Frontal cortex (tissue), 3 donors: ENCODE measurements at regions not wholly inside any gene's neighbourhood (a gene's known extent, or its start where the extent isn't known, plus 50 kb on each side); places are given as distances from the start of the nearest gene placed in this dataset.
"Not testable (repeated sequence)": the region's sequence is repeated elsewhere in the genome, so short reads cannot be mapped to it uniquely, and the experiment has no call there.

ENCODE experiments used
- DNase-seq, 2 donors: peaks; one replicate each; pipeline ENCODE4 v3.0.0; 2012; ENCODE audit warnings: low spot score in 2 of 2
- FAIRE-seq: peaks from 2 replicates; lab custom pipeline; 2012; peaks lifted over from hg19 to GRCh38; lab: Jason Lieb, UNC
- donor health status: control.
- donor health status: control.
- donor health status: control.

GRCh38 chr1:98306517-98307089, 354.9 kb upstream of the SNX7 start:
- DNase-seq (no peak), FAIRE-seq (no peak)

- DNase-seq (no peak), FAIRE-seq (no peak)
These were observed 356.2 kb upstream of the SNX7 start for GRCh38 chr1:98305362-98305761.

- DNase-seq (no peak), FAIRE-seq (peak; percentile 68)
These were observed 356.6 kb upstream of the SNX7 start for GRCh38 chr1:98304888-98305287.

GRCh38 chr1:98299861-98300260, 361.7 kb upstream of the SNX7 start:
- DNase-seq: no peak
- FAIRE-seq: no peak

- DNase-seq: no peak
These were observed 362.2 kb upstream of the SNX7 start for GRCh38 chr1:98299313-98299712.

GRCh38 chr1:98298319-98298718, 363.2 kb upstream of the SNX7 start:
- DNase-seq (no peak), FAIRE-seq (no peak)

More at GRCh38 chr1:98299313-98299712, 362.2 kb upstream of the SNX7 start:
- no peak for FAIRE-seq

GRCh38 chr1:98296681-98297080, 364.8 kb upstream of the SNX7 start:
- DNase-seq (no peak), FAIRE-seq (no peak)

GRCh38 chr1:98294127-98294526, 367.4 kb upstream of the SNX7 start:
- DNase-seq (no peak), FAIRE-seq (no peak)

GRCh38 chr1:98292994-98293393, 368.5 kb upstream of the SNX7 start:
- FAIRE-seq (no peak), DNase-seq (no peak)

GRCh38 chr1:98289311-98289710, 368.5 kb upstream of the DPYD start:
- no peak for DNase-seq
- peak; percentile 69 for FAIRE-seq

GRCh38 chr1:98288494-98288893, 367.7 kb upstream of the DPYD start:
- FAIRE-seq (no peak), DNase-seq (no peak)

GRCh38 chr1:98287626-98288025, 366.8 kb upstream of the DPYD start:
- DNase-seq: no peak
- FAIRE-seq: no peak

- FAIRE-seq: no peak
- no peak for DNase-seq
These were observed 365.8 kb upstream of the DPYD start for GRCh38 chr1:98286656-98287055.

GRCh38 chr1:98285286-98285685, 364.5 kb upstream of the DPYD start:
- not testable (repeated sequence) for DNase-seq, FAIRE-seq

GRCh38 chr1:98280049-98280448, 359.2 kb upstream of the DPYD start:
- DNase-seq: no peak
- FAIRE-seq: no peak

- no peak for DNase-seq
- FAIRE-seq: no peak
These were observed 357.2 kb upstream of the DPYD start for GRCh38 chr1:98278055-98278454.

GRCh38 chr1:98277118-98277517, 356.3 kb upstream of the DPYD start:
- DNase-seq: no peak
- FAIRE-seq: no peak

- FAIRE-seq: no peak
- no peak for DNase-seq
These were observed 355.7 kb upstream of the DPYD start for GRCh38 chr1:98276514-98276913.

GRCh38 chr1:98268316-98268715, 347.5 kb upstream of the DPYD start:
- FAIRE-seq (no peak), DNase-seq (no peak)

- no peak for DNase-seq
- FAIRE-seq: no peak
These were observed 346.6 kb upstream of the DPYD start for GRCh38 chr1:98267423-98267822.

- FAIRE-seq (no peak), DNase-seq (no peak)
These were observed 343.9 kb upstream of the DPYD start for GRCh38 chr1:98264727-98265126.

- no peak for FAIRE-seq
- DNase-seq: no peak
These were observed 340.0 kb upstream of the DPYD start for GRCh38 chr1:98260839-98261238.

- FAIRE-seq: no peak
- no peak for DNase-seq
These were observed 339.6 kb upstream of the DPYD start for GRCh38 chr1:98260412-98260811.
